ENCODE measurements at regions not wholly inside any gene's neighbourhood (a gene's known extent, or its start where the extent isn't known, plus 50 kb on each side); places are given as distances from the start of the nearest gene placed in this dataset.

DNA sequence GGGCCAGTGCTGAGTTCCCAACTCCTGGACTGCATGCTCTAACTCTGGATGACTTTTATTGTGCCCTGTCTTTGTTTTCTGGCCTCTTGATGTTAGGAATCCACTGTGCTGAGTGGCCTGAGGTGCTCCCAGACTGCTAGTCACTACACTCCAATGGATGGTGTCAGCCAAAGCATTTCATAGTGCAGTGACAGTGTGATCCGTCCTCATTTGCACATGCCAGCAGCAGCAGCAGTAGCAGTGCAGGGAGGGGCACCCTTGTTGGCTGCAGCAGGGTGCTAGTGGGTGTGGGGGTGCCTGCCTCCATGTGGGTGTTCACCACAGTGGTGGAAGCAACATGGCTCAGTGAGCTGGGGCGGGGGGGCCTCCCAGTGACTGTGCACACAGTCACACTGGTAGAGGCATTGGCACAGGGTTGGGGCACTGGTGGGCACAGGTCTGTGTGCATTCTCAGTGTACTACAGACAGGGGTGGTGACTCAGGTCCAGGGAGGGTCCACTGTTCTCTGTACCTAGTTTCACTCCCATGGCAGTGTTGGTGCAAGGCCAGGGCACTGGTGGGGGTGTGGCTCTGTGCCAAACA lies 214.0 kb downstream of the ZC3H11B start:
- TF ChIP-seq CTCF (IDR thresholded peaks at IDR 0.05) = no peak

GRCh38 chr1:219397511-219397910 lies 215.4 kb downstream of the ZC3H11B start:
- TF ChIP-seq CTCF (IDR thresholded peaks at IDR 0.05) = no peak

- TF ChIP-seq CTCF (IDR thresholded peaks at IDR 0.05) = no peak
Measured at GRCh38 chr1:219391297-219391696, 217.6 kb downstream of the LYPLAL1 start.

DNA sequence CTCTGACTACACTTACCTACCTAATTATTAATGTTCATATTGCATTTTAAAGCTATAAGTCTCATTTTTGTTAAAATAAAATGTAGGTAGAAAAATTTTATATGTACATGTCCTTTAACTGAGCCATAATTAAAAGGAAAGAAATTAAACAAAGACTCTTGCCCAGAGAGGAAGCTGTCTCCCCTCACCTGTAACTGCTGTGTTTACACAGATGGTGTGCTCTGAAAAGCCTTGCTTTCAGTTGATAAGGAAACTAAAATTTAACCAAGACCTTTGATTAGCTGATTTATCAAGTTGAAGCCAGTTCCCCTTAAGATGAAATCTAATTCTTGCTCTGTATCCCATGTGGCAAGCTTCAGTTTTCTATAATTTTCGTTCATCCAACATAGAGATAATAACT lies 213.5 kb downstream of the LYPLAL1 start:
- no peak for TF ChIP-seq CTCF (IDR thresholded peaks at IDR 0.05)

- TF ChIP-seq CTCF (IDR thresholded peaks at IDR 0.05) = peak; percentile 93
Measured at GRCh38 chr1:219385787-219386427, 212.2 kb downstream of the LYPLAL1 start.

GRCh38 chr1:219383281-219383680 lies 209.6 kb downstream of the LYPLAL1 start:
- TF ChIP-seq CTCF (IDR thresholded peaks at IDR 0.05) = no peak

- no peak for TF ChIP-seq CTCF (IDR thresholded peaks at IDR 0.05)
Measured at GRCh38 chr1:219381396-219381795, 207.7 kb downstream of the LYPLAL1 start.

DNA sequence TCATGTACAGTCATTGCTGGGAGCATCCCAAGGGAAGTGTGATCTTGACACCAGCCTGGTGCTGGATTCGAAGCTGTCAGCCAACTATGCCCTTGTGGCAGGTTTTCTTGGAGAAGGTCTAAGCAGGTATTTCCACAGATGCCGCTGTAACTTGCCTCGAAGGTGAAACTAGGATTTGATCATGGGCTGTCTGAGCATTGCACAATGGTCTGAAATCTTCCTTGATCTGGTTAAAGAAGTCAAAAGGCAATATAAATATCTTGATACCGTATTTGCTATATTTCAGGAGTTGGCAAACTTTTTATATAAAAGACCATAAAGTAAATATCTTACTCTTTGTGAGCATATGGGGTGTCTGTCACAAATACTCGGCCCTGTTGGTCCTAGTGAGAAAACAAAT lies 206.8 kb downstream of the LYPLAL1 start:
- no peak for TF ChIP-seq CTCF (IDR thresholded peaks at IDR 0.05)
